ENCODE measurements at regions not wholly inside any gene's neighbourhood (a gene's known extent, or its start where the extent isn't known, plus 50 kb on each side); places are given as distances from the start of the nearest gene placed in this dataset.

- H3K4me1 ChIP-seq = peaks cover 4% of the 10 kb centered on the region; the same call in 1 of the 2 replicates
- TF ChIP-seq CTCF (IDR thresholded peaks at IDR 0.05; ENCODE audit: low read depth, low read length) = no peak
- DNase-seq = no peak
These were observed 107.7 kb upstream of the KLF6 start for GRCh38 chr10:3892440-3893425.

GRCh38 chr10:3891396-3891795 is 106.4 kb upstream of the KLF6 start:
- DNase-seq = no peak

More at GRCh38 chr10:3892440-3893425, 107.7 kb upstream of the KLF6 start:
- Histone ChIP-seq H3K4me3 (ENCODE audit: low read depth, low read length) (no peak overlapping the region), H3K36me3 (no peaks in the 10 kb centered on the region), H3K27me3 (no peaks in the 10 kb centered on the region), H3K9me3 (no peaks in the 10 kb centered on the region)

GRCh38 chr10:3890602-3891352 is 105.8 kb upstream of the KLF6 start:
- H3K4me1 ChIP-seq = peaks cover 4% of the 10 kb centered on the region; the same call in 1 of the 2 replicates
- TF ChIP-seq CTCF (IDR thresholded peaks at IDR 0.05; ENCODE audit: low read depth, low read length) = no peak
- no peak overlapping the region for H3K4me3 ChIP-seq (ENCODE audit: low read depth, low read length)

More at GRCh38 chr10:3891396-3891795, 106.4 kb upstream of the KLF6 start:
- H3K27me3 ChIP-seq = no peaks in the 10 kb centered on the region
- no peak overlapping the region for H3K4me3 ChIP-seq (ENCODE audit: low read depth, low read length)
- TF ChIP-seq CTCF (IDR thresholded peaks at IDR 0.05; ENCODE audit: low read depth, low read length) = no peak
- no peaks in the 10 kb centered on the region for H3K36me3 ChIP-seq
- peaks cover 4% of the 10 kb centered on the region; the same call in 1 of the 2 replicates for H3K4me1 ChIP-seq
- H3K9me3 ChIP-seq = no peaks in the 10 kb centered on the region

GRCh38 chr10:3889961-3890522 is 105.0 kb upstream of the KLF6 start:
- no peaks in the 10 kb centered on the region for H3K27me3 ChIP-seq
- no peaks in the 10 kb centered on the region for H3K36me3 ChIP-seq
- H3K9me3 ChIP-seq = no peaks in the 10 kb centered on the region
- no peak for TF ChIP-seq CTCF (IDR thresholded peaks at IDR 0.05; ENCODE audit: low read depth, low read length)
- no peak overlapping the region for H3K4me3 ChIP-seq (ENCODE audit: low read depth, low read length)
- no peak for DNase-seq
- H3K4me1 ChIP-seq = peaks cover 4% of the 10 kb centered on the region; the same call in 1 of the 2 replicates

More at GRCh38 chr10:3890602-3891352, 105.8 kb upstream of the KLF6 start:
- Histone ChIP-seq H3K9me3 (no peaks in the 10 kb centered on the region), H3K27me3 (no peaks in the 10 kb centered on the region), H3K36me3 (no peaks in the 10 kb centered on the region)
- DNase-seq = no peak

DNA sequence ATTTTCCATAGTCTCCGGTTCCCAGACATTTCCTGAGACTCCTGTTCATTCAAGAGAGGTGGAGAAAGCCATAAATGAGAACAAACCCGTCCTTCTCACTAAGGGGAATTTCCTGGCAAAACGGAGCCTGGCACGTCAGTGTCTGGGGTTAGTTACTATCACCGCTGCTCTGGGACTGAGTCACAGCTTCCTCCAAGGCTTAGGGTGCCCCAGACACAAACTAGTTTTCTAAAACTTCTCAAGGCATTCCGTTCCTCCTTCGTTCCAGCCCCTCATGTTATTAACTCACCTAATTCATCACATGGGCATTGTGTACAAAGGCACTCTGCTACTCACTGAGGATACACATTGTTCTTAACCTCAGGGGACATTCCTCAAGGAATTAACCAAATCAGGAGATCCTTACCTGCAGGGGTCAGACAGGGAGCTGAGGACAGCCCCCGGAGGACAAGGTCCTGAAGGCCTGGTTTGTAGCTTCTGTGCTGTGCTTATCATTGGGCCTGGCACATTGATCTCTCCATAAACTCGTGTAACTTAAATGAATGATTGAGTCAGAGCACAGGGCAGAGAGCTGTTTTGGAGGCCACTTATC is 103.0 kb upstream of the KLF6 start:
- TF ChIP-seq CTCF (IDR thresholded peaks at IDR 0.05; ENCODE audit: low read depth, low read length) = no peak
- no peaks in the 10 kb centered on the region for H3K36me3 ChIP-seq
- H3K9me3 ChIP-seq = no peaks in the 10 kb centered on the region
- H3K4me1 ChIP-seq = peaks cover 4% of the 10 kb centered on the region; the same call in 1 of the 2 replicates
- no peaks in the 10 kb centered on the region for H3K27me3 ChIP-seq
- no peak overlapping the region for H3K4me3 ChIP-seq (ENCODE audit: low read depth, low read length)
- no peak for DNase-seq
